B cell (primary cell): ENCODE measurements at regions not wholly inside any gene's neighbourhood (a gene's known extent, or its start where the extent isn't known, plus 50 kb on each side); places are given as distances from the start of the nearest gene placed in this dataset.

Experiments
- CTCF ChIP-seq: fragments of 200-600 bp; IDR thresholded peaks from one replicate; pipeline ENCODE4 v1.8.0; 2022; ENCODE audit warnings: antibody characterized with exemption, mild to moderate bottlenecking
- EZH2 ChIP-seq: IDR thresholded peaks from 2 replicates; pipeline ENCODE4 v1.6.1; 2012; ENCODE audit warnings: borderline replicate concordance, low read depth, mild to moderate bottlenecking, moderate library complexity, low read length; ENCODE audit not compliant: insufficient read depth, poor library complexity, severe bottlenecking

- TF ChIP-seq EZH2 (no peak), CTCF (no peak)
These were observed 92.6 kb upstream of the PDGFD start for GRCh38 chr11:104256525-104256924.
